ENCODE measurements at regions not wholly inside any gene's neighbourhood (a gene's known extent, or its start where the extent isn't known, plus 50 kb on each side); places are given as distances from the start of the nearest gene placed in this dataset.

DNA sequence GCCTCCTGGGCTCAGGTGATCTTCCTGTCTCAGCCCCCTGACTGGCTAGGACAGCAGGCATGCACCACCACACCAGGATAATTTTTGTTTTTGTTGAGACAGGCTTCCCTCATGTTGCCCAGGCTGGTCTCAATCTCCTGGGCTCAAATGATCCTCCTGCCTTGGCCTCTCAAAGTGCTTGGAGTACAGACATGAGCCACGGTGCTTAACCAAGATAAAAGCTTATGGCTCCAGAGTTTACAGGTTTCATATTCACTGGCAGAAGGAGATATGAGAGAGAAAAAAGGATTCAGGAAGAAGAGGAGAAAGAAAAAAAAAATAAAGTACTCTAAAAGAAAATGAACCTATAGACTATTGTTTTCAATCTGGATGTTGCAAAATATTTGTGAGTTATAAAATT lies 748.8 kb upstream of the NCAM2 start:
- no peaks in the 10 kb centered on the region for H3K27me3 ChIP-seq (ENCODE audit: insufficient read depth, low read length, poor library complexity)
- no peak overlapping the region for H2AFZ ChIP-seq (ENCODE audit: low read depth, low read length)
- no peaks in the 10 kb centered on the region for H3K9me3 ChIP-seq (ENCODE audit: insufficient read depth, low read length, severe bottlenecking)
- no peaks in the 10 kb centered on the region for H4K20me1 ChIP-seq (ENCODE audit: insufficient read depth, low read length)
- no peak overlapping the region for H3K9ac ChIP-seq (ENCODE audit: low read depth, low read length)
- no peak overlapping the region for H3K27ac ChIP-seq (ENCODE audit: low read length)
- no peaks in the 10 kb centered on the region for H3K79me2 ChIP-seq (ENCODE audit: insufficient read depth, low read length)
- H3K4me1 ChIP-seq (ENCODE audit: insufficient read depth, low read length), result no peaks in the 10 kb centered on the region
- DNase-seq (no peak), ATAC-seq (ENCODE audit: insufficient read depth, low read depth) (no peak)
- no peak overlapping the region for H3K4me2 ChIP-seq (ENCODE audit: insufficient read depth, low read length)
- H3K4me3 ChIP-seq (ENCODE audit: low read depth in 1 of 2, low read length in 2 of 2), result no peak overlapping the region
- no peak for TF ChIP-seq EZH2 (IDR thresholded peaks at IDR 0.05; ENCODE audit: borderline replicate concordance, low read depth, low read length, severe bottlenecking)
- TF ChIP-seq, protein P1, sequence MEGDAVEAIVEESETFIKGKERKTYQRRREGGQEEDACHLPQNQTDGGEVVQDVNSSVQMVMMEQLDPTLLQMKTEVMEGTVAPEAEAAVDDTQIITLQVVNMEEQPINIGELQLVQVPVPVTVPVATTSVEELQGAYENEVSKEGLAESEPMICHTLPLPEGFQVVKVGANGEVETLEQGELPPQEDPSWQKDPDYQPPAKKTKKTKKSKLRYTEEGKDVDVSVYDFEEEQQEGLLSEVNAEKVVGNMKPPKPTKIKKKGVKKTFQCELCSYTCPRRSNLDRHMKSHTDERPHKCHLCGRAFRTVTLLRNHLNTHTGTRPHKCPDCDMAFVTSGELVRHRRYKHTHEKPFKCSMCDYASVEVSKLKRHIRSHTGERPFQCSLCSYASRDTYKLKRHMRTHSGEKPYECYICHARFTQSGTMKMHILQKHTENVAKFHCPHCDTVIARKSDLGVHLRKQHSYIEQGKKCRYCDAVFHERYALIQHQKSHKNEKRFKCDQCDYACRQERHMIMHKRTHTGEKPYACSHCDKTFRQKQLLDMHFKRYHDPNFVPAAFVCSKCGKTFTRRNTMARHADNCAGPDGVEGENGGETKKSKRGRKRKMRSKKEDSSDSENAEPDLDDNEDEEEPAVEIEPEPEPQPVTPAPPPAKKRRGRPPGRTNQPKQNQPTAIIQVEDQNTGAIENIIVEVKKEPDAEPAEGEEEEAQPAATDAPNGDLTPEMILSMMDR (IDR thresholded peaks at IDR 0.05; ENCODE audit: borderline replicate concordance, extremely low read depth, low read length, poor library complexity, severe bottlenecking), result no peak
- no peaks in the 10 kb centered on the region for H3K36me3 ChIP-seq (ENCODE audit: insufficient read depth, low read length)

DNA sequence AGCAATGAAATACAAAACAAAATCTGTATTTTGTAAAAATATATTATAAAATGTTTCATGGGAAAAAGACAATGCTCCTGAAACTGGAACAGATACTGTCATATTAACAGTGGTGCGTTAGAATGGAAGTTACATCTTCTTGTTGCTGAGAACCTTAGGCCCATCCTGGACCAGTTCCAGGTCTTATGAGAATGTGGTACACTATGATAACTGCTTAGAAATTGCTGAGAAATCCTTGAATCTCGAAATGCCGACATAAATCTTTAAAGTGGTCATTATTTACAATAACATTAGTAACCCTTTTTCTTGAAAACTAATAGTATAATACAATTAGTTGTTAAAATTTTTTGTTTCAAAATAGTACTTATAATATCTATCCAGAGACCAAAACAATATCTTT lies 747.9 kb upstream of the NCAM2 start:
- Histone ChIP-seq H2AFZ (ENCODE audit: low read depth, low read length) (no peak overlapping the region), H3K27ac (ENCODE audit: low read length) (no peak overlapping the region), H3K4me2 (ENCODE audit: insufficient read depth, low read length) (no peak overlapping the region), H3K79me2 (ENCODE audit: insufficient read depth, low read length) (no peaks in the 10 kb centered on the region), H4K20me1 (ENCODE audit: insufficient read depth, low read length) (no peaks in the 10 kb centered on the region), H3K27me3 (ENCODE audit: insufficient read depth, low read length, poor library complexity) (no peaks in the 10 kb centered on the region), H3K9ac (ENCODE audit: low read depth, low read length) (no peak overlapping the region), H3K9me3 (ENCODE audit: insufficient read depth, low read length, severe bottlenecking) (no peaks in the 10 kb centered on the region), H3K4me3 (ENCODE audit: low read depth in 1 of 2, low read length in 2 of 2) (no peak overlapping the region), H3K4me1 (ENCODE audit: insufficient read depth, low read length) (no peaks in the 10 kb centered on the region), H3K36me3 (ENCODE audit: insufficient read depth, low read length) (no peaks in the 10 kb centered on the region)
- no peak for TF ChIP-seq EZH2 (IDR thresholded peaks at IDR 0.05; ENCODE audit: borderline replicate concordance, low read depth, low read length, severe bottlenecking)
- TF ChIP-seq, protein P1 (IDR thresholded peaks at IDR 0.05; ENCODE audit: borderline replicate concordance, extremely low read depth, low read length, poor library complexity, severe bottlenecking), result no peak
- ATAC-seq (ENCODE audit: insufficient read depth, low read depth) (no peak), DNase-seq (no peak)

DNA sequence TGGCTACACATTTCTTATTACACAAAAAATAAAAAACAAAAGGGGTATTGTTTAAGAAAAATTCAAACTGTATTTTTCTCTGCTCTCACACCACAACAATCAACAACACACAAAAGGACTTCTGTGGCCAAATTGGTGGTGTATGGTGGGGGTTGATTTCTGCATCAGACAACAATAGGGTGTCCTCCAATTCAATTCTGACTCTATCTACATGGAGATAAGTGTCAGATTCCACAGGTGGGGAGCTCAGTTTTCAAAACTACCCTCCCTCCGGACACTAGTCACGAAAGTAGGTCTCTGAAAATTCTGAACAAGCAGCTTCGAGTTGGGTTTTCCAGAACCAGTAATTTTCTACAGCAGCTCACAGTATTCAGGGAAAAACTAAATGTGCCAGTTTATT lies 744.9 kb upstream of the NCAM2 start:
- DNase-seq, result no peak
- Histone ChIP-seq H3K9ac (ENCODE audit: low read depth, low read length) (no peak overlapping the region), H3K27me3 (ENCODE audit: insufficient read depth, low read length, poor library complexity) (no peaks in the 10 kb centered on the region), H3K27ac (ENCODE audit: low read length) (no peak overlapping the region), H3K36me3 (ENCODE audit: insufficient read depth, low read length) (no peaks in the 10 kb centered on the region), H3K4me2 (ENCODE audit: insufficient read depth, low read length) (no peak overlapping the region), H2AFZ (ENCODE audit: low read depth, low read length) (no peak overlapping the region), H3K9me3 (ENCODE audit: insufficient read depth, low read length, severe bottlenecking) (no peaks in the 10 kb centered on the region), H3K4me3 (ENCODE audit: low read depth in 1 of 2, low read length in 2 of 2) (no peak overlapping the region), H3K4me1 (ENCODE audit: insufficient read depth, low read length) (no peaks in the 10 kb centered on the region), H3K79me2 (ENCODE audit: insufficient read depth, low read length) (no peaks in the 10 kb centered on the region), H4K20me1 (ENCODE audit: insufficient read depth, low read length) (no peaks in the 10 kb centered on the region)
- TF ChIP-seq EZH2 (IDR thresholded peaks at IDR 0.05; ENCODE audit: borderline replicate concordance, low read depth, low read length, severe bottlenecking), result no peak
- TF ChIP-seq, protein P1 (IDR thresholded peaks at IDR 0.05; ENCODE audit: borderline replicate concordance, extremely low read depth, low read length, poor library complexity, severe bottlenecking), result no peak
- ATAC-seq (ENCODE audit: insufficient read depth, low read depth), result no peak

DNA sequence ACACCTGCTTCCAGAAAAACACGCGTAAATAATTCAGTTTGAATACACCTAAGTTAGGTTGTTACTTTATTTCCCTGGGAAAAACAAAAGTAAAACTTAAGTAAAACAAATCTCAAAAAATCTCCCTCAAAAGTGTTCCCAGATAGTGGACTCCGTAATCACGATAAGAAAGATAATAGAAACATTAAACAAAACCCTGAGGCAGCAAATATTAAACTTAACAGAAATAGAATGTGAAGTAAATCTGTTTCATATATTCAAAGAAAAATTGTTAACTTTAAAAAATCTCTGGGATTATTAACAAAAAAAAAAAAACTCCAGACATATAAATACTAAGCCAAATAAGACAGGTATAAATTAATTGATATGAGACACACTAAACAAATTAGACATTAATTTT lies 743.2 kb upstream of the NCAM2 start:
- Histone ChIP-seq H3K4me1 (ENCODE audit: insufficient read depth, low read length) (no peaks in the 10 kb centered on the region), H3K27ac (ENCODE audit: low read length) (no peak overlapping the region), H3K9me3 (ENCODE audit: insufficient read depth, low read length, severe bottlenecking) (no peaks in the 10 kb centered on the region), H3K4me3 (ENCODE audit: low read depth in 1 of 2, low read length in 2 of 2) (no peak overlapping the region), H4K20me1 (ENCODE audit: insufficient read depth, low read length) (no peaks in the 10 kb centered on the region), H3K9ac (ENCODE audit: low read depth, low read length) (no peak overlapping the region), H3K4me2 (ENCODE audit: insufficient read depth, low read length) (no peak overlapping the region), H3K27me3 (ENCODE audit: insufficient read depth, low read length, poor library complexity) (no peaks in the 10 kb centered on the region), H3K36me3 (ENCODE audit: insufficient read depth, low read length) (no peaks in the 10 kb centered on the region), H2AFZ (ENCODE audit: low read depth, low read length) (no peak overlapping the region), H3K79me2 (ENCODE audit: insufficient read depth, low read length) (no peaks in the 10 kb centered on the region)
- no peak for TF ChIP-seq EZH2 (IDR thresholded peaks at IDR 0.05; ENCODE audit: borderline replicate concordance, low read depth, low read length, severe bottlenecking)
- TF ChIP-seq, protein P1 (IDR thresholded peaks at IDR 0.05; ENCODE audit: borderline replicate concordance, extremely low read depth, low read length, poor library complexity, severe bottlenecking), result no peak
- DNase-seq (no peak), ATAC-seq (ENCODE audit: insufficient read depth, low read depth) (no peak)

Measured in DND-41 (cell line).